ENCODE measurements at regions not wholly inside any gene's neighbourhood (a gene's known extent, or its start where the extent isn't known, plus 50 kb on each side); places are given as distances from the start of the nearest gene placed in this dataset.
"Not testable (repeated sequence)": the region's sequence is repeated elsewhere in the genome, so short reads cannot be mapped to it uniquely, and the experiment has no call there.

DNA sequence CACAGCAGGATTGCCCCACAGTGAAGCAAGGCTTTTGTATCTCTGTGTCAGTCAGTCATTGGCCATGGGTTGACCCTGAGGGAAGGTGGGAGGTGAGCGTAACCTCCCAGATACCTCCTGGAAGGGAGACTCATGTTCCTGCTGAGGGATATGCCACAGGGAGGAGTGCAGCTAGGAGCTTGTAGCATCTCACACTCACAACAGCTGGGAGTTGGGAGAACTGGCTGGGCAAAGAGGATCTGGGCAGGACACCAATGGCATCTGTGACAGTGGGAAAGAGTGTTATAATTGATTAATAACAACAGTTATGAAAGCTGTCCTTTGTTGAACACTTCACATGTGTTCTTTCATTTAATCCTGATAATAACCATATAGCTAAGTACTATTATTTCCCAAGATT, 171.0 kb downstream of the TLE3 start:
- Histone ChIP-seq H3K27ac (ENCODE audit: low read length) (no peak overlapping the region), H3K36me3 (ENCODE audit: control insufficient read depth, insufficient read depth, low read length) (no peaks in the 10 kb centered on the region), H3K27me3 (ENCODE audit: control insufficient read depth, insufficient read depth, low read length) (no peaks in the 10 kb centered on the region), H3K9me3 (ENCODE audit: control insufficient read depth, insufficient read depth, low read length) (peaks cover 7% of the 10 kb centered on the region), H3K4me1 (ENCODE audit: control insufficient read depth, insufficient read depth, low read length) (no peaks in the 10 kb centered on the region), H3K4me3 (ENCODE audit: low read length) (no peak overlapping the region)
- no peak overlapping the region for H3K27ac Mint-ChIP-seq
- intact Hi-C loops (cut with micrococcal nuclease), result no loop called here
- peaks cover 20% of the 10 kb centered on the region for H3K36me3 Mint-ChIP-seq
- H3K9me3 Mint-ChIP-seq, result peaks cover 4 to 5% of the 10 kb centered on the region in 2 donors
- ATAC-seq, result no peak
- DNase-seq, result no peak
- 36% methylated on average over 1 of the region's 1 CpG for WGBS (ENCODE audit: insufficient coverage)
- H3K4me3 Mint-ChIP-seq, result no peak overlapping the region
- H3K4me1 Mint-ChIP-seq, result no peaks in the 10 kb centered on the region
- TF ChIP-seq, protein P1, sequence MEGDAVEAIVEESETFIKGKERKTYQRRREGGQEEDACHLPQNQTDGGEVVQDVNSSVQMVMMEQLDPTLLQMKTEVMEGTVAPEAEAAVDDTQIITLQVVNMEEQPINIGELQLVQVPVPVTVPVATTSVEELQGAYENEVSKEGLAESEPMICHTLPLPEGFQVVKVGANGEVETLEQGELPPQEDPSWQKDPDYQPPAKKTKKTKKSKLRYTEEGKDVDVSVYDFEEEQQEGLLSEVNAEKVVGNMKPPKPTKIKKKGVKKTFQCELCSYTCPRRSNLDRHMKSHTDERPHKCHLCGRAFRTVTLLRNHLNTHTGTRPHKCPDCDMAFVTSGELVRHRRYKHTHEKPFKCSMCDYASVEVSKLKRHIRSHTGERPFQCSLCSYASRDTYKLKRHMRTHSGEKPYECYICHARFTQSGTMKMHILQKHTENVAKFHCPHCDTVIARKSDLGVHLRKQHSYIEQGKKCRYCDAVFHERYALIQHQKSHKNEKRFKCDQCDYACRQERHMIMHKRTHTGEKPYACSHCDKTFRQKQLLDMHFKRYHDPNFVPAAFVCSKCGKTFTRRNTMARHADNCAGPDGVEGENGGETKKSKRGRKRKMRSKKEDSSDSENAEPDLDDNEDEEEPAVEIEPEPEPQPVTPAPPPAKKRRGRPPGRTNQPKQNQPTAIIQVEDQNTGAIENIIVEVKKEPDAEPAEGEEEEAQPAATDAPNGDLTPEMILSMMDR (IDR thresholded peaks at IDR 0.05), result no peak
- peaks cover 18 to 21% of the 10 kb centered on the region in 2 donors for H3K27me3 Mint-ChIP-seq (ENCODE audit: low read depth in 2 of 2)

DNA sequence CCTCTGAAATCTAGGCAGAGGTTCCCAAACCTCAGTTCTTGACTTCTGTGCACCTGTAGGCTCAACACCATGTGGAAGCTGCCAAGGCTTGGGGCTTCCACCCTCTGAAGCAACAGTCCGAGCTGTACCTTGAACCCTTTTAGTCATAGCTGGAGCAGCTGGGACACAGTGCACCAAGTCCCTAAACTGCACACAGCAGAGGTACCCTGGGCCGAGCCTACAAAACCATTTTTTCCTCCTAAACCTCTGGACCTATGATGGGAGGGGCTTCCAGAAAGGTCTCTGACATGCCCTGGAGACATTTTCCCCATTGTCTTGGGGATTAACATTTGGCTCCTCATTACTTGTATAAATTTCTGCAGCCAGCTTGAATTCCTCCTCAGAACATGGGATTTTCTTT, 168.8 kb downstream of the TLE3 start:
- H3K27ac Mint-ChIP-seq; H3K27me3 ChIP-seq (ENCODE audit: control insufficient read depth, insufficient read depth, low read length); H3K4me1 Mint-ChIP-seq; H3K9me3 ChIP-seq (ENCODE audit: control insufficient read depth, insufficient read depth, low read length); H3K36me3 ChIP-seq (ENCODE audit: control insufficient read depth, insufficient read depth, low read length); H3K27ac ChIP-seq (ENCODE audit: low read length); ATAC-seq; DNase-seq; H3K4me3 ChIP-seq (ENCODE audit: low read length); intact Hi-C loops (cut with micrococcal nuclease); H3K4me1 ChIP-seq (ENCODE audit: control insufficient read depth, insufficient read depth, low read length); H3K9me3 Mint-ChIP-seq; H3K4me3 Mint-ChIP-seq: not testable (repeated sequence)
- WGBS (ENCODE audit: insufficient coverage), result 87% methylated on average over 2 of the region's 2 CpGs
- peaks cover 14% of the 10 kb centered on the region for H3K36me3 Mint-ChIP-seq
- H3K27me3 Mint-ChIP-seq (ENCODE audit: low read depth in 2 of 2), result peaks cover 17 to 24% of the 10 kb centered on the region in 2 donors

DNA sequence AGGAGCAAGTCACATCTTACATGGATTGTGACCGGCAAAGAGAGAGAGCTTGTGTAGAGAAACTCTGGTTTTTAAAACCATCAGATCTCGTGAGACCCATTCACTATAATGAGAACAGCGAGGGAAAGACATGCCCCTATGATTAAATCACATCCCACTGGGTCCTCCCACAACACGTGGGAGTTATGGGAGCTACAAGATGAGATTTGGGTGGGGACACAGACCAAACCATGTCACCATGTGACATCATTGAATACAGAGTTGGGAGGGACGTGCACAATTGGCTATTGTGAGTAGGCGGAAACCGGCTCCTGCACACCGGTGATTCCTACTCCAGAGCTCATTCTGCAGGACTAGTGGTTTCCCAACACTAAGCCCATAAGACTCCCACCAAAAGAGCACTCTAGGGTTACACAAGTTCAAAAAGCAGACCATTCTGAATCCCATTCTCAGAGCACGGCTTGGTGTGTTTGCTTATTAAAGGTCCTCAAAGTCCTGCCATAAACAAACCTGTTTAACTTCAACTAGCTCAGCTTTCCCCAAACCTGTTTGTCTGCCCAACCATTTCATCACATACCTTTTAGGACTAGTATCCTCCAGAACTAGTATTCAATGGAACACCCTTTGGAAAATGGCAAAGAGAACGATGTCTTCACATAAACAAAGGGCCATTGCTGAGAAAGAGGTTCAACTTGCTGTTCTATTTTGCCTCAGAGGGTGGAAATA, 167.6 kb downstream of the TLE3 start:
- H3K27me3 ChIP-seq (ENCODE audit: control insufficient read depth, insufficient read depth, low read length), result peaks cover 5% of the 10 kb centered on the region
- H3K4me1 ChIP-seq (ENCODE audit: control insufficient read depth, insufficient read depth, low read length), result no peaks in the 10 kb centered on the region
- H3K27ac ChIP-seq (ENCODE audit: low read length), result no peak overlapping the region
- no peaks in the 10 kb centered on the region for H3K36me3 ChIP-seq (ENCODE audit: control insufficient read depth, insufficient read depth, low read length)
- no peak overlapping the region for H3K4me3 Mint-ChIP-seq
- H3K9me3 Mint-ChIP-seq, result no peaks in the 10 kb centered on the region
- H3K9me3 ChIP-seq (ENCODE audit: control insufficient read depth, insufficient read depth, low read length), result peaks cover 7% of the 10 kb centered on the region
- WGBS (ENCODE audit: insufficient coverage), result 96% methylated on average over 10 of the region's 10 CpGs
- ATAC-seq (no peak), DNase-seq (no peak)
- intact Hi-C loops (cut with micrococcal nuclease), result no loop called here
- H3K4me1 Mint-ChIP-seq, result no peaks in the 10 kb centered on the region
- H3K27ac Mint-ChIP-seq, result no peak overlapping the region
- H3K4me3 ChIP-seq (ENCODE audit: low read length), result no peak overlapping the region
- TF ChIP-seq, protein P1 (IDR thresholded peaks at IDR 0.05), result no peak
- peaks cover 18 to 26% of the 10 kb centered on the region in 2 donors for H3K27me3 Mint-ChIP-seq (ENCODE audit: low read depth in 2 of 2)
- peaks cover 2% of the 10 kb centered on the region for H3K36me3 Mint-ChIP-seq

DNA sequence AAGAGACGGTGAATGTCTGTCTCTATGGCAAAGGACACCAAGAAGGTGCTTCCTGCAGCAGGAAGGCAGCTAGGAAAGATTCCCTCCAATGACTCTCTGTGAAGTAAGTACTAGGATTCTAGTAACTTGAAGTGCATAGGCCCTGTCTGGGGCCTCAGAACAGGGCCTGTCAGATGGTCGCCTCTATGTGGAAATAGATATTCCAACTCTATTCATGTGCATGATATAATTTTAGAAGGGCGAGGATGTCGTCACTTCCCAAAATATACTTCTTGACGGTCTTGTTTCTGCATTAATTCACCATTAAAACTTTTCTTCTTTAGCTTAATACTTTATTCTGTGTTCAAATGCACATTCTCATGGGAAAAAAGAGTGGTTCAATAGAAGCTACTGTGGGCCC, 167.0 kb downstream of the TLE3 start:
- Mint-ChIP-seq H3K36me3 (no peaks in the 10 kb centered on the region), H3K9me3 (no peaks in the 10 kb centered on the region), H3K4me1 (no peaks in the 10 kb centered on the region), H3K27me3 (ENCODE audit: low read depth in 2 of 2) (peaks cover 23 to 33% of the 10 kb centered on the region in 2 donors), H3K27ac (no peak overlapping the region), H3K4me3 (no peak overlapping the region)
- no peaks in the 10 kb centered on the region for H3K4me1 ChIP-seq (ENCODE audit: control insufficient read depth, insufficient read depth, low read length)
- no peak overlapping the region for H3K4me3 ChIP-seq (ENCODE audit: low read length)
- H3K27ac ChIP-seq (ENCODE audit: low read length), result no peak overlapping the region
- WGBS (ENCODE audit: insufficient coverage), result 95% methylated on average over 4 of the region's 5 CpGs
- H3K9me3 ChIP-seq (ENCODE audit: control insufficient read depth, insufficient read depth, low read length), result peaks cover 3% of the 10 kb centered on the region
- no peak for ATAC-seq
- DNase-seq, result no peak
- TF ChIP-seq, protein P1 (IDR thresholded peaks at IDR 0.05), result no peak
- H3K27me3 ChIP-seq (ENCODE audit: control insufficient read depth, insufficient read depth, low read length), result peaks cover 7% of the 10 kb centered on the region
- intact Hi-C loops (cut with micrococcal nuclease), result no loop called here
- H3K36me3 ChIP-seq (ENCODE audit: control insufficient read depth, insufficient read depth, low read length), result no peaks in the 10 kb centered on the region
